Activated CD4-positive, alpha-beta memory T cell treated with anti-CD3 and anti-CD28 coated beads for 36 hours (primary cell): ENCODE measurements at regions not wholly inside any gene's neighbourhood (a gene's known extent, or its start where the extent isn't known, plus 50 kb on each side); places are given as distances from the start of the nearest gene placed in this dataset.

ENCODE experiments used
- CTCF ChIA-PET: fragments of 350-600 bp; sonication (Branson Sonifier 250); formaldehyde crosslinking; loops from one replicate; lab custom pipeline; 2021; ENCODE audit warnings: antibody characterized with exemption, inconsistent platforms; lab: Charles Lee
- POLR2A ChIA-PET: fragments of 350-600 bp; sonication (Branson Sonifier 250); formaldehyde crosslinking; loops from one replicate; lab custom pipeline; 2021; ENCODE audit warnings: antibody characterized with exemption; lab: Charles Lee
- DNase-seq: peaks from one replicate; pipeline ENCODE4 v3.0.0-alpha.2; 2020
- H3K27ac Mint-ChIP-seq: one replicate; pipeline ENCODE4 v1.8.0; 2021; ENCODE audit warnings: mixed read lengths
- H3K27me3 Mint-ChIP-seq: one replicate; pipeline ENCODE4 v1.8.0; 2021; ENCODE audit warnings: mixed read lengths
- H3K36me3 Mint-ChIP-seq: one replicate; pipeline ENCODE4 v1.8.0; 2021; ENCODE audit warnings: mixed read lengths
- H3K4me1 Mint-ChIP-seq: one replicate; pipeline ENCODE4 v1.8.0; 2021; ENCODE audit warnings: low read depth, mixed read lengths
- H3K4me3 Mint-ChIP-seq: one replicate; pipeline ENCODE4 v1.8.0; 2021; ENCODE audit warnings: mild to moderate bottlenecking, mixed read lengths
- H3K9me3 Mint-ChIP-seq: one replicate; pipeline ENCODE4 v1.8.0; 2021; ENCODE audit warnings: mixed read lengths
- intact Hi-C: fragments of 100-400 bp; cut with micrococcal nuclease; formaldehyde crosslinking; loops from one replicate; pipeline ENCODE4 v1.15.1; 2023

DNA sequence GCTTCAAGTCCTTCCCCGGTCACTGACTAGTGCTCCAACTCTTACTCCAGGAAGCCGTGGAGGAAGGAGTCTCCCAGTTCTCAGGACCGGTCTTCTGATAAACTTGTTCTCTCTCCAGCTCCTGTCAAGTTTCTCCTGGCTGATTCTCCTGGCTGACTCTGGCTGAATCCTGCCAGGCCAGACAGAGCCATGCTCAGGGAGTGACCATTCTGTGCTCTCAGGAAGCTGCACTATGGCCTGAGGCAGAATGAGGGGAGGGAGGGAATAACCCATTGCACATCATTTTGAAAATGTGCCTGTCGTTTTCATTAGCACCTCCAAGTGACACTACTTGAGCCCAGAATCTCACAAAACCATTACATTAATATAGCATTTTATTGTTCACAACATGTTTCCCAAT lies 80.8 kb downstream of the IFNG start:
- H3K4me3 Mint-ChIP-seq, result no peak overlapping the region
- no peak for DNase-seq
- H3K27ac Mint-ChIP-seq, result no peak overlapping the region
- peaks cover 17% of the 10 kb centered on the region for H3K4me1 Mint-ChIP-seq
- H3K36me3 Mint-ChIP-seq, result peaks cover 4% of the 10 kb centered on the region
- H3K9me3 Mint-ChIP-seq, result peaks cover 12% of the 10 kb centered on the region
- POLR2A ChIA-PET, result no interaction called here
- intact Hi-C loops, result no loop called here
- no peaks in the 10 kb centered on the region for H3K27me3 Mint-ChIP-seq
- CTCF ChIA-PET, result interaction anchor here (1.1 to 1.4 kb wide), 2 partner anchors 36 to 38 kb away, joined by 4 to 5 read pairs; no protein-coding TSS in a partner anchor

DNA sequence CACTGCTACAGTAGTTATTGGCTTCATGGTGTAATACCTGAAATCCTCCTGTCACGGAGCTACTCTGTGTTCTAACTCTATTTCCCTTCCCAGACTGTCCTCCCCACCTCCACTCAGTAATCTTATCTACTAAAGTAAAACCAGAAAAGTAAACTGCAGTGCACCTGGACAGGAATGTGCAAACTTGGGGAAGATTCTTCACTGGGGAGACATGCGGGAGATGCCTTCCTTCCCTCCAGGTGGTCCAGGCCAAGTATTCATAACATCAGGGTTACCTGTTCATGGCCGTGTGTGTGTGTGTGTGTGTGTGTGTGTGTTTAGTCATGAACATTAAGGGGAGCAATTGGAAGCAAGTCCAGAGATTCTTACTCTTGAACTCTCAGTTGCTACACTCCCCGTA lies 84.1 kb downstream of the IFNG start:
- ChIA-PET POLR2A (interaction anchor here (0.6 kb wide), 1 partner anchor 75 kb away, joined by 3 read pairs; no protein-coding TSS in a partner anchor), CTCF (no interaction called here)
- H3K9me3 Mint-ChIP-seq, result no peaks in the 10 kb centered on the region
- intact Hi-C loops, result no loop called here
- no peaks in the 10 kb centered on the region for H3K36me3 Mint-ChIP-seq
- H3K4me3 Mint-ChIP-seq, result no peak overlapping the region
- no peak overlapping the region for H3K27ac Mint-ChIP-seq
- H3K27me3 Mint-ChIP-seq, result no peaks in the 10 kb centered on the region
- DNase-seq, result no peak
- peaks cover 11% of the 10 kb centered on the region for H3K4me1 Mint-ChIP-seq

DNA sequence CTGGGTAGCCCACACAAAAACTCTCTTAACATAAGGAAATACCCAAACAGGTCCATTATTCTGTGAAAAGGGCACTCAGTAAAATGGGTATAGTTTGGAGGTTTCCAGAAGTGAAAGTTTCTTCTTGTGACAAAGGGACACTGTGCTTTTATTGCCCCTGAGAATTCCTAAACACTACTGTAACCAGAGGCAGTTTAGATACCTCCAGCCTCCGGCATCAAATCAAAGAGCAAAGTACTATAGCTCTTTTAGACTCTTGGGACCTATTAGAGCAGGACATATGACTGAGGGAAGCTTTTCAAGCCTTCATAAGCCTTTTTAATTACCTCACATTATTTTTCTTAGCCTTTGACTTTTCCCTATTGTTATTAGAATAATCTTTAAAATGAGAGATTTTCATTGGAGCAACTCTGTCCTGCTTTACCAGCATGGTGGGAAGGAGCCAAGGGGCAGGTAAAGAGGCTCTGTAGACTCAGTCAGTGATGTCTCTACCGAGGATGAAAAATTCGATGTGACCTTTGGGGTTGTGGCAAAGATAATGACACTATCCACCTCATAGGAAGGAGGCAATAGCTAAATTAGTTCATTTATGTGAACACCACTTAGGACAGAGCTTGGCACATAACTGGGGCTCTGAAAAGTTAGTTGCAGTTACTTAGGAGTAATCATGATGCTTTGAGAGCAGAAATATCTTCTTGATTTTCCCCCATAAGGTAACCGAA lies 85.1 kb downstream of the IFNG start:
- CTCF ChIA-PET, result interaction anchor here (1.3 kb wide), 1 partner anchor 84 kb away, joined by 5 read pairs; no protein-coding TSS in a partner anchor
- Mint-ChIP-seq H3K27me3 (no peaks in the 10 kb centered on the region), H3K9me3 (no peaks in the 10 kb centered on the region), H3K36me3 (no peaks in the 10 kb centered on the region), H3K27ac (no peak overlapping the region), H3K4me1 (peaks cover 14% of the 10 kb centered on the region), H3K4me3 (no peak overlapping the region)
- DNase-seq, result no peak
- POLR2A ChIA-PET, result no interaction called here
- intact Hi-C loops, result no loop called here

DNA sequence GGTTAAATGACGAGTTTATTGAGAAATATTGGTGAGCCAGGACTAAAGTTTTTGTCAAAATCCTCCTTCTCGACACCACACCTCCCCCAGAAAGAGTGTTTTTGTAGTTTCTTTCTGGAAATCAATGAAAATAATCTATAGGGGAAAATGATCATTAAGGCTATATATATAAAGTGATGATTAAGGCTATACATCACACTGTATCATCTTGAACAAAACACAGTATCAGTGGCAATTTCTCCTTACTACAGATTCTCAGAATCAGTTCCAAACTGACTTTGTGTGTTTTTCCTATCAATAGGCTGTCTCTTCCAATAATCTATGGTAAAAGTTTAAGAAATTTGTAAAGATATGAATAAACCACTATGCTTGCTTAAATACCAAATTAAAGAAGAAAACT lies 81.7 kb downstream of the IFNG-AS1 start:
- H3K27ac Mint-ChIP-seq, result no peak overlapping the region
- no peaks in the 10 kb centered on the region for H3K27me3 Mint-ChIP-seq
- intact Hi-C loops, result no loop called here
- peaks cover 8% of the 10 kb centered on the region for H3K4me1 Mint-ChIP-seq
- ChIA-PET POLR2A (no interaction called here), CTCF (no interaction called here)
- H3K9me3 Mint-ChIP-seq, result peaks cover 17% of the 10 kb centered on the region
- DNase-seq, result no peak
- no peak overlapping the region for H3K4me3 Mint-ChIP-seq
- peaks cover 9% of the 10 kb centered on the region for H3K36me3 Mint-ChIP-seq
